SK-N-SH treated with all-trans-retinoic acid at 6 μM for 48 hours (cell line): ENCODE measurements at regions not wholly inside any gene's neighbourhood (a gene's known extent, or its start where the extent isn't known, plus 50 kb on each side); places are given as distances from the start of the nearest gene placed in this dataset.

ENCODE experiments used
- ATAC-seq: fragments of 200-7000 bp; cut with Tn5 transposase; 3 replicates; pipeline ENCODE4 v1.9.1; 2020; ENCODE audit warnings: mild to moderate bottlenecking, moderate library complexity
- ARNTL ChIP-seq: fragments of 450-650 bp; formaldehyde crosslinking; IDR thresholded peaks from 2 replicates; pipeline ENCODE4 v1.5.0; 2020; ENCODE audit warnings: low read depth, mild to moderate bottlenecking, moderate library complexity, borderline replicate concordance
- BACH2 ChIP-seq: fragments of 250-450 bp; sonication (Bioruptor Pico); IDR thresholded peaks from 2 replicates; pipeline ENCODE4 v1.9.0; 2021; ENCODE audit warnings: mild to moderate bottlenecking, borderline replicate concordance
- CSDC2 ChIP-seq: fragments of 250-450 bp; sonication (Bioruptor Pico); IDR thresholded peaks from 2 replicates; pipeline ENCODE4 v1.5.0; 2020; ENCODE audit warnings: mild to moderate bottlenecking, moderate library complexity
- ESRRG ChIP-seq: fragments of 250-450 bp; sonication (Bioruptor Pico); IDR thresholded peaks from 2 replicates; pipeline ENCODE4 v1.6.1; 2021; ENCODE audit warnings: mild to moderate bottlenecking
- GLIS3 ChIP-seq: fragments of 250-450 bp; sonication (Bioruptor Pico); IDR thresholded peaks from 2 replicates; pipeline ENCODE4 v1.5.0; 2020; ENCODE audit warnings: mild to moderate bottlenecking, moderate library complexity
- PPARA ChIP-seq: fragments of 250-450 bp; sonication (Bioruptor Pico); IDR thresholded peaks from 2 replicates; pipeline ENCODE4 v1.5.0; 2020; ENCODE audit warnings: mild to moderate bottlenecking, borderline replicate concordance
- RARB ChIP-seq: fragments of 250-450 bp; sonication (Bioruptor Pico); IDR thresholded peaks from 2 replicates; pipeline ENCODE4 v1.8.0; 2021; ENCODE audit warnings: mild to moderate bottlenecking, moderate library complexity
- SNAI2 ChIP-seq: fragments of 250-450 bp; sonication (Bioruptor Pico); IDR thresholded peaks from 2 replicates; pipeline ENCODE4 v1.5.0; 2020; ENCODE audit warnings: mild to moderate bottlenecking, moderate library complexity
- TCF4 ChIP-seq: fragments of 250-450 bp; sonication (Bioruptor Pico); IDR thresholded peaks from 2 replicates; pipeline ENCODE4 v1.8.0; 2021; ENCODE audit warnings: mild to moderate bottlenecking, moderate library complexity, borderline replicate concordance
- TOX ChIP-seq: fragments of 250-450 bp; sonication (Bioruptor Pico); IDR thresholded peaks from 2 replicates; pipeline ENCODE4 v1.8.0; 2021; ENCODE audit warnings: mild to moderate bottlenecking, moderate library complexity, borderline replicate concordance
- ZC3H10 ChIP-seq: fragments of 250-450 bp; sonication (Bioruptor Pico); IDR thresholded peaks from 2 replicates; pipeline ENCODE4 v1.5.1; 2021; ENCODE audit warnings: mild to moderate bottlenecking, moderate library complexity
- ZNF565 ChIP-seq: fragments of 450-650 bp; formaldehyde crosslinking; conservative IDR thresholded peaks from 2 replicates; pipeline ENCODE4 v1.5.0; 2020; ENCODE audit warnings: low read depth, mild to moderate bottlenecking, moderate library complexity
- TF ChIP-seq, protein P1 (sequence below): fragments of 250-450 bp; sonication (Bioruptor Pico); IDR thresholded peaks from 2 replicates; pipeline ENCODE4 v1.5.1; 2020; ENCODE audit warnings: low read depth, mild to moderate bottlenecking, moderate library complexity
- TF ChIP-seq, protein P2 (sequence below): fragments of 250-450 bp; sonication (Bioruptor Pico); IDR thresholded peaks from 2 replicates; pipeline ENCODE4 v1.8.0; 2020; ENCODE audit warnings: mild to moderate bottlenecking, moderate library complexity, borderline replicate concordance
- TF ChIP-seq, protein P3 (sequence below): fragments of 250-450 bp; sonication (Bioruptor Pico); IDR thresholded peaks from 2 replicates; pipeline ENCODE4 v1.5.0; 2020; ENCODE audit warnings: mild to moderate bottlenecking, moderate library complexity
- TF ChIP-seq, protein P4 (sequence below): fragments of 250-450 bp; sonication (Bioruptor Pico); IDR thresholded peaks from 2 replicates; pipeline ENCODE4 v1.8.0; 2021; ENCODE audit warnings: low read depth, mild to moderate bottlenecking, moderate library complexity, borderline replicate concordance

DNA sequence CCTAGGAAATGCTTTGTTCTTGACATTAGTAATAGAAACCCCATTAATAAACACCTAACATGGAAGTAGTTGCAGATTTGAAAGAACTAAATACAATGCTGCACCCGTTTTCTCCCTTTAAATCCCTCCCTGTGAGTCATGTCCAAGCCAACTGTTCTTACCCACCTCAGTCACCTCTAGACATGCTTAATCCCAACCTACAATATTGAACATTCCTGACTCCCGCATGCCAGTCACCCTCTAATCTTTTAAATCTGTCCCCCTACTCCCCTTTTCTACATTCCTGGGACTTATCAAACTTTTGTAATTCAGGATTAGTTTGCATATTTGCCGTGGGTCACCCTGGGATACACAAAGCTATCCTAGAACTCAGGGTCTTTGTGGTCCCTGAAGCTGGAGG lies 374.6 kb downstream of the IRS1 start (continued):
- TF ChIP-seq, protein P1, sequence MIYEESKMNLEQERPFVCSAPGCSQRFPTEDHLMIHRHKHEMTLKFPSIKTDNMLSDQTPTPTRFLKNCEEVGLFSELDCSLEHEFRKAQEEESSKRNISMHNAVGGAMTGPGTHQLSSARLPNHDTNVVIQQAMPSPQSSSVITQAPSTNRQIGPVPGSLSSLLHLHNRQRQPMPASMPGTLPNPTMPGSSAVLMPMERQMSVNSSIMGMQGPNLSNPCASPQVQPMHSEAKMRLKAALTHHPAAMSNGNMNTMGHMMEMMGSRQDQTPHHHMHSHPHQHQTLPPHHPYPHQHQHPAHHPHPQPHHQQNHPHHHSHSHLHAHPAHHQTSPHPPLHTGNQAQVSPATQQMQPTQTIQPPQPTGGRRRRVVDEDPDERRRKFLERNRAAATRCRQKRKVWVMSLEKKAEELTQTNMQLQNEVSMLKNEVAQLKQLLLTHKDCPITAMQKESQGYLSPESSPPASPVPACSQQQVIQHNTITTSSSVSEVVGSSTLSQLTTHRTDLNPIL (CRISPR knock-in tag) = no peak
- TF ChIP-seq RARB (no peak), TCF4 (CRISPR knock-in tag) (no peak), ESRRG (CRISPR knock-in tag) (no peak), GLIS3 (CRISPR knock-in tag) (no peak)

DNA sequence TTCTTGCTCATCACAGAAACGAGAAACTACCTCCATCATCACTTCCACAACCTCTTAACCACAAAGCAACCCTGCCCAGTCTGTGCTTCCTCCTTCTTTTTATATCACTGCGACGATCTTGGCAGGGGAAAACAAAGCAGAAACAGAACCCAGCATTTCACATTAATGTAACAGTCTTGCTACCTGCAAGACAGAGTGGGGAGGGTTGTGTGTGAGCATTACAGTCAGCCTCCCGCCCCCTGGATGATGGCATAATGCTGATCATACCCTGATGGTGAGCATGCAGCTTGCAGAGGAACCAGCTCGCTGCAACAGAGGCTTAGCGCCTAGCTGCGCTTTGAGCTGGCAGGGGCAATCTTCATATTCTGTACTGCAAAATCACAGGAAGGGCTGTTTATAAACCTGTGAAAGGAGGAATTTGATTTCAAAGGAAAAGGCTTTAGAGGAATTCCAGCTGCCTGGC lies 376.1 kb downstream of the IRS1 start:
- ATAC-seq = peak; percentile 80
- TF ChIP-seq ZNF565 (no peak), GLIS3 (CRISPR knock-in tag) (no peak), TCF4 (CRISPR knock-in tag) (no peak)

DNA sequence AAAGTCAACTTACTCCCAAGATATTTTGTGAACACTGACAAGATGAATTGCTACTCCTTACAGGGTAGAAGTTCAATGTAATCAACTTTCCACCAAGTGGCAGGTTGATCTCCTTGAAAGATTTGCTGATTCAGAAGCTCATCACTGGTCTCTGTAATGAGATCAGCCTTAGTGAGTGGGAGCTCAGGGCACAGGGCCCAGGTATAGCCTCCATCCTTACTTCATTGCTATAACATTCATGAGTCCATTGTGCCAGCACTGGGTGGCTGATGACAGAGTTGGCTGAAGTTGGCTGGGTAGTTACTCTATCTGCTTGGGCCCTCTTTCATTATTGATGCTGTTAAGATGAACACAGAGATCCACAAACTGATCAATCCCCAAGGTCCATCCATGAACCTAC lies 379.0 kb downstream of the IRS1 start:
- TF ChIP-seq TOX (CRISPR knock-in tag) (no peak), ZC3H10 (CRISPR knock-in tag) (no peak), GLIS3 (CRISPR knock-in tag) (no peak)
- ATAC-seq = no peak

DNA sequence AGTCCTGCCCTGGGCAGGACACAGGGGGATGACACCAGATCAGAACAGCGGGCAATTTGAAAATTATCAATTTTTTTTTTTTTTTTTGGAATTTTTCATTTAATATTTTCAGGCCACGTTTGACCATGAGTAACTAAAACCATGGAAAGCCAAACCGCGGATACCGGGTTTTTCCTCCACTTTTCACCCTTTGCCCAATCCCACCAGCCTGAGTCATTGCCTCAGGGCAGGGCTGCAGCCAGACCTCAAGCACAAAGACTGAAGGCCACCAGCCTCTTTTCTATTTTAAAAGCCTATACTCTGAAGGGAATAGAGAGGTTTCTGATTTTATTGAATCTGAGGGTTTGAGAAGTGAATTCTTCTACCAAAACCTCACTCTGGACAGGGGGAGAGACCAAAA lies 381.1 kb downstream of the IRS1 start:
- ATAC-seq = no peak
- TF ChIP-seq PPARA (CRISPR knock-in tag) = no peak
- no peak for TF ChIP-seq RARB
- no peak for TF ChIP-seq TOX (CRISPR knock-in tag)
- TF ChIP-seq, protein P2, sequence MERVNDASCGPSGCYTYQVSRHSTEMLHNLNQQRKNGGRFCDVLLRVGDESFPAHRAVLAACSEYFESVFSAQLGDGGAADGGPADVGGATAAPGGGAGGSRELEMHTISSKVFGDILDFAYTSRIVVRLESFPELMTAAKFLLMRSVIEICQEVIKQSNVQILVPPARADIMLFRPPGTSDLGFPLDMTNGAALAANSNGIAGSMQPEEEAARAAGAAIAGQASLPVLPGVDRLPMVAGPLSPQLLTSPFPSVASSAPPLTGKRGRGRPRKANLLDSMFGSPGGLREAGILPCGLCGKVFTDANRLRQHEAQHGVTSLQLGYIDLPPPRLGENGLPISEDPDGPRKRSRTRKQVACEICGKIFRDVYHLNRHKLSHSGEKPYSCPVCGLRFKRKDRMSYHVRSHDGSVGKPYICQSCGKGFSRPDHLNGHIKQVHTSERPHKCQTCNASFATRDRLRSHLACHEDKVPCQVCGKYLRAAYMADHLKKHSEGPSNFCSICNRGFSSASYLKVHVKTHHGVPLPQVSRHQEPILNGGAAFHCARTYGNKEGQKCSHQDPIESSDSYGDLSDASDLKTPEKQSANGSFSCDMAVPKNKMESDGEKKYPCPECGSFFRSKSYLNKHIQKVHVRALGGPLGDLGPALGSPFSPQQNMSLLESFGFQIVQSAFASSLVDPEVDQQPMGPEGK = no peak
- TF ChIP-seq CSDC2 (CRISPR knock-in tag) = no peak
- TF ChIP-seq, protein P1 (CRISPR knock-in tag) = no peak
- no peak for TF ChIP-seq ESRRG (CRISPR knock-in tag)
- no peak for TF ChIP-seq GLIS3 (CRISPR knock-in tag)
- no peak for TF ChIP-seq ZNF565
- TF ChIP-seq, protein P3, sequence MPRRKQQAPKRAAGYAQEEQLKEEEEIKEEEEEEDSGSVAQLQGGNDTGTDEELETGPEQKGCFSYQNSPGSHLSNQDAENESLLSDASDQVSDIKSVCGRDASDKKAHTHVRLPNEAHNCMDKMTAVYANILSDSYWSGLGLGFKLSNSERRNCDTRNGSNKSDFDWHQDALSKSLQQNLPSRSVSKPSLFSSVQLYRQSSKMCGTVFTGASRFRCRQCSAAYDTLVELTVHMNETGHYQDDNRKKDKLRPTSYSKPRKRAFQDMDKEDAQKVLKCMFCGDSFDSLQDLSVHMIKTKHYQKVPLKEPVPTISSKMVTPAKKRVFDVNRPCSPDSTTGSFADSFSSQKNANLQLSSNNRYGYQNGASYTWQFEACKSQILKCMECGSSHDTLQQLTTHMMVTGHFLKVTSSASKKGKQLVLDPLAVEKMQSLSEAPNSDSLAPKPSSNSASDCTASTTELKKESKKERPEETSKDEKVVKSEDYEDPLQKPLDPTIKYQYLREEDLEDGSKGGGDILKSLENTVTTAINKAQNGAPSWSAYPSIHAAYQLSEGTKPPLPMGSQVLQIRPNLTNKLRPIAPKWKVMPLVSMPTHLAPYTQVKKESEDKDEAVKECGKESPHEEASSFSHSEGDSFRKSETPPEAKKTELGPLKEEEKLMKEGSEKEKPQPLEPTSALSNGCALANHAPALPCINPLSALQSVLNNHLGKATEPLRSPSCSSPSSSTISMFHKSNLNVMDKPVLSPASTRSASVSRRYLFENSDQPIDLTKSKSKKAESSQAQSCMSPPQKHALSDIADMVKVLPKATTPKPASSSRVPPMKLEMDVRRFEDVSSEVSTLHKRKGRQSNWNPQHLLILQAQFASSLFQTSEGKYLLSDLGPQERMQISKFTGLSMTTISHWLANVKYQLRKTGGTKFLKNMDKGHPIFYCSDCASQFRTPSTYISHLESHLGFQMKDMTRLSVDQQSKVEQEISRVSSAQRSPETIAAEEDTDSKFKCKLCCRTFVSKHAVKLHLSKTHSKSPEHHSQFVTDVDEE (CRISPR knock-in tag) = no peak
- TF ChIP-seq, protein P4, sequence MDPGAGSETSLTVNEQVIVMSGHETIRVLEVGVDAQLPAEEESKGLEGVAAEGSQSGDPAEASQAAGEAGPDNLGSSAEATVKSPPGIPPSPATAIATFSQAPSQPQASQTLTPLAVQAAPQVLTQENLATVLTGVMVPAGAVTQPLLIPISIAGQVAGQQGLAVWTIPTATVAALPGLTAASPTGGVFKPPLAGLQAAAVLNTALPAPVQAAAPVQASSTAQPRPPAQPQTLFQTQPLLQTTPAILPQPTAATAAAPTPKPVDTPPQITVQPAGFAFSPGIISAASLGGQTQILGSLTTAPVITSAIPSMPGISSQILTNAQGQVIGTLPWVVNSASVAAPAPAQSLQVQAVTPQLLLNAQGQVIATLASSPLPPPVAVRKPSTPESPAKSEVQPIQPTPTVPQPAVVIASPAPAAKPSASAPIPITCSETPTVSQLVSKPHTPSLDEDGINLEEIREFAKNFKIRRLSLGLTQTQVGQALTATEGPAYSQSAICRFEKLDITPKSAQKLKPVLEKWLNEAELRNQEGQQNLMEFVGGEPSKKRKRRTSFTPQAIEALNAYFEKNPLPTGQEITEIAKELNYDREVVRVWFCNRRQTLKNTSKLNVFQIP (CRISPR knock-in tag) = no peak
- TF ChIP-seq SNAI2 (CRISPR knock-in tag) = no peak

DNA sequence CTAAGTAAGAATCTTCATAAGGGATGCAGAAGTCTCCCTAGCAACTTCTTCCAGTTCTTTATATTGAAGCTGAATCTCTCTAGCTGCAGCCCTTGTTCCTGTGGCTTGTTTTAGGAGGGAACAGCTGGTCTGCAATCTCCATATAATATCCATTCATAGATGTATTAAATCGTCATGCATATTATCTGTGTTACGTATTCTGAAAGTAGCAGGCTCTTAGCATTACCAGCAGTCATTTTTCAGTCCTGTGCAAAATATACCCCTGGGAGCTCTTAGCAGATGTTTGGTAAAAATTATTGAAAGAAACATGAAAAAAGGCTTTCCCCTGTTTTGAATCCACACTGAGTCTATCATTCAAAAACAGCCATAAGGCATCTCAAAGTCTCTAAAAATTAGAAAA lies 385.3 kb downstream of the IRS1 start:
- no peak for ATAC-seq

More for the DNA sequence above, 385.3 kb downstream of the IRS1 start:
- TF ChIP-seq BACH2 (CRISPR knock-in tag) (no peak), CSDC2 (CRISPR knock-in tag) (no peak), RARB (no peak), SNAI2 (CRISPR knock-in tag) (no peak), TCF4 (CRISPR knock-in tag) (no peak), ARNTL (CRISPR knock-in tag) (no peak)
- TF ChIP-seq, protein P4 (CRISPR knock-in tag) = no peak
- TF ChIP-seq, protein P1 (CRISPR knock-in tag) = no peak
- TF ChIP-seq, all 23 proteins: peak for 0
